T-cell (primary cell): ENCODE measurements at regions not wholly inside any gene's neighbourhood (a gene's known extent, or its start where the extent isn't known, plus 50 kb on each side); places are given as distances from the start of the nearest gene placed in this dataset.

Experiments used
- ATAC-seq, 4 experiments: fragments of 200-7000 bp in 3 of 4; fragments of 150-1000 bp in 1 of 4; cut with Tn5 transposase; replicated peaks in 1 of 4; 1 replicate in 3 of 4; 2 replicates in 1 of 4; pipeline ENCODE4 v1.10.0; 2021; ENCODE audit warnings: moderate library complexity in 3 of 4, mild to moderate bottlenecking in 2 of 4, moderate number of reproducible peaks in 1 of 4
- CTCF ChIA-PET, 2 donors: fragments of 300-600 bp; sonication (Branson Sonifier 250); formaldehyde crosslinking; loops; one replicate each; lab custom pipeline; 2022; ENCODE audit warnings: antibody characterized with exemption in 2 of 2; lab: Charles Lee
- POLR2A ChIA-PET, 2 donors: fragments of 300-600 bp; sonication (Branson Sonifier 250); formaldehyde crosslinking; loops; one replicate each; lab custom pipeline; 2022; ENCODE audit warnings: antibody characterized with exemption in 2 of 2; lab: Charles Lee
- DNase-seq, 35 experiments: peaks; one replicate each; pipeline versions ENCODE4 v3.0.0 to v3.0.0-alpha.2; 2013 to 2023
- H3K27ac ChIP-seq: one replicate; pipeline ENCODE4 v1.5.1; 2013; ENCODE audit warnings: low read length
- H3K27me3 ChIP-seq, 2 experiments: replicated peaks in 1 of 2; 1 replicate in 1 of 2; 2 replicates in 1 of 2; pipeline versions ENCODE4 v1.6.1 to v1.7.0; 2013; ENCODE audit warnings: low read length in 1 of 2, mixed read lengths in 1 of 2; ENCODE audit not compliant: control insufficient read depth in 2 of 2, insufficient read depth in 2 of 2; ENCODE audit errors: extremely low read depth in 1 of 2
- H3K36me3 ChIP-seq, 2 donors: 1 replicate in 1 of 2; 2 replicates in 1 of 2; pipeline versions ENCODE4 v1.6.1 to v1.7.0; 2013; ENCODE audit warnings: low read length in 1 of 2; ENCODE audit not compliant: control insufficient read depth in 2 of 2, insufficient read depth in 1 of 2; ENCODE audit errors: extremely low read depth in 1 of 2
- H3K4me1 ChIP-seq, 2 experiments: 1 replicate in 1 of 2; 2 replicates in 1 of 2; pipeline versions ENCODE4 v1.6.1 to v1.7.0; 2013; ENCODE audit warnings: low read length in 2 of 2, mixed read lengths in 1 of 2; ENCODE audit not compliant: insufficient read depth in 2 of 2, control insufficient read depth in 1 of 2; ENCODE audit errors: extremely low read depth in 1 of 2
- H3K4me3 ChIP-seq, 2 donors: 1 replicate in 1 of 2; 2 replicates in 1 of 2; pipeline versions ENCODE4 v1.5.1 to v1.7.0; 2013; ENCODE audit warnings: mild to moderate bottlenecking in 2 of 2, low read length in 1 of 2, moderate library complexity in 1 of 2; ENCODE audit not compliant: control insufficient read depth in 1 of 2; ENCODE audit errors: extremely low read depth in 1 of 2
- H3K9me3 ChIP-seq: 2 replicates; pipeline ENCODE4 v1.7.0; 2013
- H3K27ac Mint-ChIP-seq, 2 donors: one replicate each; pipeline ENCODE4 v1.8.0; 2020 to 2021; ENCODE audit warnings: mild to moderate bottlenecking in 2 of 2, mixed read lengths in 2 of 2
- H3K27me3 Mint-ChIP-seq, 2 donors: one replicate each; pipeline ENCODE4 v1.8.0; 2021 to 2022; ENCODE audit warnings: mixed read lengths in 2 of 2
- H3K36me3 Mint-ChIP-seq: one replicate; pipeline ENCODE4 v1.8.0; 2021; ENCODE audit warnings: mixed read lengths
- H3K4me1 Mint-ChIP-seq, 3 donors: one replicate each; pipeline ENCODE4 v1.8.0; 2020 to 2022; ENCODE audit warnings: mixed read lengths in 3 of 3, mild to moderate bottlenecking in 1 of 3
- H3K4me3 Mint-ChIP-seq, 3 donors: one replicate each; pipeline ENCODE4 v1.8.0; 2020 to 2022; ENCODE audit warnings: mild to moderate bottlenecking in 3 of 3, mixed read lengths in 3 of 3, moderate library complexity in 3 of 3
- H3K9me3 Mint-ChIP-seq, 3 donors: one replicate each; pipeline ENCODE4 v1.8.0; 2020 to 2022; ENCODE audit warnings: mixed read lengths in 3 of 3
- WGBS: methylation state at CpG from one replicate; pipeline ENCODE4 v1.1.5; 2013; ENCODE audit warnings: missing lambda C conversion rate; ENCODE audit not compliant: insufficient coverage; 5-methylcytosine and 5-hydroxymethylcytosine counted together

- H3K36me3 Mint-ChIP-seq, result no peaks in the 10 kb centered on the region
- 38% methylated on average over 9 of the region's 10 CpGs for WGBS
- peaks cover 0 to 5% (median 0%) of the 10 kb centered on the region in 3 donors for H3K9me3 Mint-ChIP-seq
- peaks cover 17 to 29% of the 10 kb centered on the region in 2 donors for H3K27me3 Mint-ChIP-seq
- Histone ChIP-seq H3K4me3 (no peak overlapping the region), H3K9me3 (no peaks in the 10 kb centered on the region), H3K36me3 (no peaks in the 10 kb centered on the region), H3K27me3 (peaks cover 0 to 24% of the 10 kb centered on the region in 2 experiments), H3K4me1 (no peaks in the 10 kb centered on the region), H3K27ac (no peak overlapping the region)
- ChIA-PET POLR2A (no interaction called here), CTCF (no interaction called here)
- ATAC-seq, result no peak
- no peak overlapping the region for H3K27ac Mint-ChIP-seq
- H3K4me1 Mint-ChIP-seq, result no peaks in the 10 kb centered on the region
- no peak for DNase-seq
- no peak overlapping the region for H3K4me3 Mint-ChIP-seq
Measured at GRCh38 chr1:3968851-3969250, 68.8 kb upstream of the C1orf174 start.

GRCh38 chr1:3971981-3972380 is 71.9 kb upstream of the C1orf174 start:
- WGBS, result 67% methylated on average over 1 of the region's 5 CpGs

GRCh38 chr1:3975903-3976630 is 76.0 kb upstream of the C1orf174 start:
- H3K27ac Mint-ChIP-seq, result no peak overlapping the region
- ChIA-PET POLR2A (no interaction called here), CTCF (no interaction called here)
- DNase-seq, result no peak
- WGBS, result 81% methylated on average over 19 of the region's 25 CpGs
- H3K27me3 Mint-ChIP-seq, result peaks cover 21 to 28% of the 10 kb centered on the region in 2 donors
- ATAC-seq, result no peak
- no peaks in the 10 kb centered on the region for H3K36me3 ChIP-seq
- H3K36me3 Mint-ChIP-seq, result no peaks in the 10 kb centered on the region
- no peak overlapping the region for H3K4me3 Mint-ChIP-seq
- no peaks in the 10 kb centered on the region for H3K4me1 ChIP-seq
- no peaks in the 10 kb centered on the region for H3K9me3 Mint-ChIP-seq
- peaks cover 0 to 25% of the 10 kb centered on the region in 2 experiments for H3K27me3 ChIP-seq
- H3K4me1 Mint-ChIP-seq, result no peaks in the 10 kb centered on the region
- H3K4me3 ChIP-seq, result no peak overlapping the region
- no peaks in the 10 kb centered on the region for H3K9me3 ChIP-seq
- H3K27ac ChIP-seq, result no peak overlapping the region

More at GRCh38 chr1:3971981-3972380, 71.9 kb upstream of the C1orf174 start:
- ChIA-PET POLR2A (no interaction called here), CTCF (no interaction called here)
- H3K36me3 ChIP-seq, result no peaks in the 10 kb centered on the region
- H3K9me3 ChIP-seq, result no peaks in the 10 kb centered on the region
- Mint-ChIP-seq H3K9me3 (no peaks in the 10 kb centered on the region), H3K27ac (no peak overlapping the region), H3K4me1 (no peaks in the 10 kb centered on the region), H3K4me3 (no peak overlapping the region), H3K36me3 (no peaks in the 10 kb centered on the region), H3K27me3 (peaks cover 29% of the 10 kb centered on the region in 2 donors)
- ATAC-seq, result no peak
- H3K4me1 ChIP-seq, result no peaks in the 10 kb centered on the region
- no peak for DNase-seq
- H3K27me3 ChIP-seq, result peaks cover 0 to 25% of the 10 kb centered on the region in 2 experiments
- no peak overlapping the region for H3K27ac ChIP-seq
- H3K4me3 ChIP-seq, result no peak overlapping the region

GRCh38 chr1:3976821-3977220 is 76.7 kb upstream of the C1orf174 start:
- ATAC-seq, result no peak
- no peak overlapping the region for H3K27ac Mint-ChIP-seq

GRCh38 chr1:3978196-3978989 is 78.3 kb upstream of the C1orf174 start:
- peaks cover 0 to 33% of the 10 kb centered on the region in 2 experiments for H3K27me3 ChIP-seq
- no peaks in the 10 kb centered on the region for H3K4me1 ChIP-seq
- H3K4me1 Mint-ChIP-seq, result no peaks in the 10 kb centered on the region
- no peak for DNase-seq
- H3K36me3 Mint-ChIP-seq, result no peaks in the 10 kb centered on the region
- ChIA-PET POLR2A (no interaction called here), CTCF (no interaction called here)
- no peak overlapping the region for H3K27ac ChIP-seq
- no peaks in the 10 kb centered on the region for H3K36me3 ChIP-seq
- no peaks in the 10 kb centered on the region for H3K9me3 ChIP-seq
- WGBS, result 72% methylated on average over 17 of the region's 23 CpGs
- no peaks in the 10 kb centered on the region for H3K9me3 Mint-ChIP-seq
- peaks cover 26% of the 10 kb centered on the region in 2 donors for H3K27me3 Mint-ChIP-seq
- no peak overlapping the region for H3K4me3 ChIP-seq
- H3K4me3 Mint-ChIP-seq, result no peak overlapping the region
- no peak for ATAC-seq
- no peak overlapping the region for H3K27ac Mint-ChIP-seq

More at GRCh38 chr1:3976821-3977220, 76.7 kb upstream of the C1orf174 start:
- Mint-ChIP-seq H3K27me3 (peaks cover 20 to 28% of the 10 kb centered on the region in 2 donors), H3K9me3 (no peaks in the 10 kb centered on the region), H3K36me3 (no peaks in the 10 kb centered on the region), H3K4me1 (no peaks in the 10 kb centered on the region), H3K4me3 (no peak overlapping the region)
- H3K4me3 ChIP-seq, result no peak overlapping the region
- peaks cover 0 to 30% of the 10 kb centered on the region in 2 experiments for H3K27me3 ChIP-seq
- WGBS, result 89% methylated on average over 23 of the region's 23 CpGs
- no peaks in the 10 kb centered on the region for H3K4me1 ChIP-seq
- H3K9me3 ChIP-seq, result no peaks in the 10 kb centered on the region
- no peak overlapping the region for H3K27ac ChIP-seq
- no peak for DNase-seq
- ChIA-PET CTCF (no interaction called here), POLR2A (no interaction called here)
- no peaks in the 10 kb centered on the region for H3K36me3 ChIP-seq

GRCh38 chr1:3978990-3979325 is 78.9 kb upstream of the C1orf174 start:
- Histone ChIP-seq H3K27me3 (peaks cover 0 to 31% of the 10 kb centered on the region in 2 experiments), H3K4me1 (no peaks in the 10 kb centered on the region), H3K27ac (no peak overlapping the region), H3K9me3 (no peaks in the 10 kb centered on the region), H3K4me3 (no peak overlapping the region), H3K36me3 (no peaks in the 10 kb centered on the region)
- no peak overlapping the region for H3K27ac Mint-ChIP-seq
- no peaks in the 10 kb centered on the region for H3K36me3 Mint-ChIP-seq
- ChIA-PET CTCF (no interaction called here), POLR2A (no interaction called here)
- H3K4me1 Mint-ChIP-seq, result no peaks in the 10 kb centered on the region
- DNase-seq (no peak), ATAC-seq (no peak)
- H3K9me3 Mint-ChIP-seq, result no peaks in the 10 kb centered on the region
- H3K27me3 Mint-ChIP-seq, result peaks cover 23% of the 10 kb centered on the region in 2 donors
- 66% methylated on average over 7 of the region's 9 CpGs for WGBS
- H3K4me3 Mint-ChIP-seq, result no peak overlapping the region
